Kidney epithelial cell (primary cell): ENCODE measurements at regions not wholly inside any gene's neighbourhood (a gene's known extent, or its start where the extent isn't known, plus 50 kb on each side); places are given as distances from the start of the nearest gene placed in this dataset.

Source experiments
- DNase-seq: peaks from one replicate; pipeline ENCODE4 v3.0.0-alpha.2; 2010; ENCODE audit warnings: low read depth
- H3K27me3 ChIP-seq: 2 replicates; pipeline ENCODE4 v1.6.0; 2011; ENCODE audit warnings: low read length; ENCODE audit not compliant: control insufficient read depth, insufficient read depth
- H3K36me3 ChIP-seq: 2 replicates; pipeline ENCODE4 v1.5.1; 2011; ENCODE audit warnings: low read length; ENCODE audit not compliant: control insufficient read depth, insufficient read depth
- H3K4me3 ChIP-seq: 2 replicates; pipeline ENCODE4 v1.5.1; 2011; ENCODE audit warnings: low read depth, mild to moderate bottlenecking, control low read depth, low read length
- TF ChIP-seq, protein P1 (sequence below): IDR thresholded peaks from 2 replicates; pipeline ENCODE4 v1.5.1; 2011; ENCODE audit warnings: mild to moderate bottlenecking, moderate library complexity, low read length, control low read depth, inconsistent platforms; ENCODE audit not compliant: insufficient read depth, poor library complexity, severe bottlenecking

DNA sequence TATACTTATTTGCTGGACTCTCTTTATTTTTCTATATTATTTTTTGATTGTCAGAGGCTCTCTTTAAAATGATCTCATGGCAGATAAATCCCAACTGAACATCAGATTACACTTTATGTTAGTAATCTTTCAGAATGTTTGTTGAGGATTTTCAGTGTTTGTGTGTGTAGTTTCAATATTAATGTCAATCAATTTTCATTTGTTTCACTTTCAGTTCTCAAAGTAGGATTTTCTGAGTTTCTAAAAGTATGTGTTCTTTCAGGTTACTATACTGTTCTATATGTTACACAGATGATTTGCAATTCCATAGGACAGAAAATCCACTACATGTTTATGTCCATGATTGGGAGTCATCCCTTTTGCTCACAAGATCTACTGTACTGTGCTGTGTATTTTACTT is 311.9 kb upstream of the POT1 start:
- no peak for DNase-seq
- H3K36me3 ChIP-seq, result no peaks in the 10 kb centered on the region
- no peak overlapping the region for H3K4me3 ChIP-seq
- no peaks in the 10 kb centered on the region for H3K27me3 ChIP-seq
- TF ChIP-seq, protein P1, sequence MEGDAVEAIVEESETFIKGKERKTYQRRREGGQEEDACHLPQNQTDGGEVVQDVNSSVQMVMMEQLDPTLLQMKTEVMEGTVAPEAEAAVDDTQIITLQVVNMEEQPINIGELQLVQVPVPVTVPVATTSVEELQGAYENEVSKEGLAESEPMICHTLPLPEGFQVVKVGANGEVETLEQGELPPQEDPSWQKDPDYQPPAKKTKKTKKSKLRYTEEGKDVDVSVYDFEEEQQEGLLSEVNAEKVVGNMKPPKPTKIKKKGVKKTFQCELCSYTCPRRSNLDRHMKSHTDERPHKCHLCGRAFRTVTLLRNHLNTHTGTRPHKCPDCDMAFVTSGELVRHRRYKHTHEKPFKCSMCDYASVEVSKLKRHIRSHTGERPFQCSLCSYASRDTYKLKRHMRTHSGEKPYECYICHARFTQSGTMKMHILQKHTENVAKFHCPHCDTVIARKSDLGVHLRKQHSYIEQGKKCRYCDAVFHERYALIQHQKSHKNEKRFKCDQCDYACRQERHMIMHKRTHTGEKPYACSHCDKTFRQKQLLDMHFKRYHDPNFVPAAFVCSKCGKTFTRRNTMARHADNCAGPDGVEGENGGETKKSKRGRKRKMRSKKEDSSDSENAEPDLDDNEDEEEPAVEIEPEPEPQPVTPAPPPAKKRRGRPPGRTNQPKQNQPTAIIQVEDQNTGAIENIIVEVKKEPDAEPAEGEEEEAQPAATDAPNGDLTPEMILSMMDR, result no peak

- Histone ChIP-seq H3K36me3 (no peaks in the 10 kb centered on the region), H3K4me3 (no peak overlapping the region), H3K27me3 (no peaks in the 10 kb centered on the region)
- no peak for DNase-seq
- TF ChIP-seq, protein P1, result no peak
These were observed 293.0 kb upstream of the POT1 start for GRCh38 chr7:125222596-125222995.

DNA sequence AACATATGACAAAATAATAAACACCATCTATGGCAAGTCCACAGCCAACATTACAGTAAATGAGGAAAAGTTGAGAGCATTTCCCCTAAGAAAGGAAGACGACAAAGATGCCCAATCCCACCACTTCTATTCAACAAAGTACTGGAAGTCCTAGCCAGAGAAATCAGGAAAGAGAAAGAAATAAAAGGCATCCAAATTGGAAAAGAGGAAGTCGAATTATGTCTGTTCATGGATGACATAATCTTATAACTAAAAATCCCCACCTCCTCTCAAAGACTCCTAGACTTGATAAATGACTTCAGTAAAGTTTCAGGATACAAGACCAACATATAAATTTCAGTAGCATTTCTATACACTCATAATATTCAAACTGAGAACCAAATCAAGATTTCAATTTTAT is 288.5 kb upstream of the POT1 start:
- no peaks in the 10 kb centered on the region for H3K27me3 ChIP-seq

DNA sequence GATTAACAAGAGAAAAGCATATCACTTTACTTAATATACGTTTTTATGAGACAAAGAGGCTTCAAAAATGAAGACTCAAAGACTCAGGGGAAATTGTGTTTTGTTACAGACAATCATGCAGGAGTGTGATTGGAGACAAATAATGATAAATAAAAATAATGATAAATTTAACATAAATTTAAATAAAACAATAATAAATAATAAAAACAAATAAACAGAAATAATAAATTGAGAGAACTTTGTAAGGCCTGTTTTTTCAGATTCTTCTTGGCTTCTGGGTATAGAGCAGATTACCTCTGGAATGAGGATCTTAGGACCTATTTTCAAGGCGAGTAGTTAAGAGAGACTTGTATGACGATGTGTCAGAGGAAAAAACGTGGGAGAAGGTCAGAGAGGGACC is 271.4 kb upstream of the POT1 start:
- TF ChIP-seq, protein P1, result no peak
- H3K36me3 ChIP-seq, result no peaks in the 10 kb centered on the region
- no peak for DNase-seq

More for the DNA sequence above, 288.5 kb upstream of the POT1 start:
- TF ChIP-seq, protein P1, result no peak
- no peak overlapping the region for H3K4me3 ChIP-seq
- no peaks in the 10 kb centered on the region for H3K36me3 ChIP-seq
- no peak for DNase-seq

GRCh38 chr7:125197731-125198393 is 268.2 kb upstream of the POT1 start:
- TF ChIP-seq, protein P1, result no peak
- Histone ChIP-seq H3K36me3 (no peaks in the 10 kb centered on the region), H3K27me3 (no peaks in the 10 kb centered on the region), H3K4me3 (no peak overlapping the region)
- DNase-seq, result no peak

More for the DNA sequence above, 271.4 kb upstream of the POT1 start:
- no peak overlapping the region for H3K4me3 ChIP-seq
- no peaks in the 10 kb centered on the region for H3K27me3 ChIP-seq

- H3K27me3 ChIP-seq, result no peaks in the 10 kb centered on the region
- DNase-seq, result no peak
- no peaks in the 10 kb centered on the region for H3K36me3 ChIP-seq
- H3K4me3 ChIP-seq, result no peak overlapping the region
- TF ChIP-seq, protein P1, result no peak
These were observed 265.5 kb upstream of the POT1 start for GRCh38 chr7:125195156-125195555.
